ENCODE measurements at regions not wholly inside any gene's neighbourhood (a gene's known extent, or its start where the extent isn't known, plus 50 kb on each side); places are given as distances from the start of the nearest gene placed in this dataset.

DNA sequence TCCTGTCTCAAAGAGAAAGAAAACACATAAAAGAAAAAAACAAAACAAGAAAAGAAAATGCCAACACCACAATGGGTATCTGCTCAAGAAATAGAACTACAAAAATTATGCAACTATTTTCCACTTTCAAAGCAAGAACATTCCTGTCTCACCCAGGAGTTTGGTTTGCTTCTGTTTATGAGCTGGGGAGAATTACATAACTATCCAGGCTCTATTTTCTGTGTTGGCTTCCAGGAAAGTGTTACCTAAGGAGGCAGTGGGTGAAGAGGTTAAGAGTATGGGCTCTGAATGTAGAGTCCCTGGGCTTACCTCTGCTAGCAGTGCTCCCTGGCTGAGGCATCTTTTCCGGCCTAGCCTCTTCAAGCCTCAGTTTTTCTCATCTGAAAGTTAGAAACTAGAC is 426.7 kb downstream of the MIAT start:
- H3K4me3 ChIP-seq = no peak overlapping the region
- no peaks in the 10 kb centered on the region for H3K36me3 ChIP-seq
- no peaks in the 10 kb centered on the region for H3K9me3 ChIP-seq
- no peak for TF ChIP-seq POLR2A (IDR thresholded peaks at IDR 0.05)
- no peak for TF ChIP-seq CTCF (IDR thresholded peaks at IDR 0.05)
- TF ChIP-seq POLR2AphosphoS5 (IDR thresholded peaks at IDR 0.05) = no peak
- no peaks in the 10 kb centered on the region for H3K27me3 ChIP-seq (replicated peaks; ENCODE audit: insufficient read depth)
- DNase-seq (ENCODE audit: low spot score) = no peak
- WGBS = 93% methylated on average over 1 of the region's 1 CpG
- no peaks in the 10 kb centered on the region for H3K4me1 ChIP-seq (replicated peaks)
- H3K27ac ChIP-seq = no peak overlapping the region
- intact Hi-C loops (cut with DNase I) = no loop called here

DNA sequence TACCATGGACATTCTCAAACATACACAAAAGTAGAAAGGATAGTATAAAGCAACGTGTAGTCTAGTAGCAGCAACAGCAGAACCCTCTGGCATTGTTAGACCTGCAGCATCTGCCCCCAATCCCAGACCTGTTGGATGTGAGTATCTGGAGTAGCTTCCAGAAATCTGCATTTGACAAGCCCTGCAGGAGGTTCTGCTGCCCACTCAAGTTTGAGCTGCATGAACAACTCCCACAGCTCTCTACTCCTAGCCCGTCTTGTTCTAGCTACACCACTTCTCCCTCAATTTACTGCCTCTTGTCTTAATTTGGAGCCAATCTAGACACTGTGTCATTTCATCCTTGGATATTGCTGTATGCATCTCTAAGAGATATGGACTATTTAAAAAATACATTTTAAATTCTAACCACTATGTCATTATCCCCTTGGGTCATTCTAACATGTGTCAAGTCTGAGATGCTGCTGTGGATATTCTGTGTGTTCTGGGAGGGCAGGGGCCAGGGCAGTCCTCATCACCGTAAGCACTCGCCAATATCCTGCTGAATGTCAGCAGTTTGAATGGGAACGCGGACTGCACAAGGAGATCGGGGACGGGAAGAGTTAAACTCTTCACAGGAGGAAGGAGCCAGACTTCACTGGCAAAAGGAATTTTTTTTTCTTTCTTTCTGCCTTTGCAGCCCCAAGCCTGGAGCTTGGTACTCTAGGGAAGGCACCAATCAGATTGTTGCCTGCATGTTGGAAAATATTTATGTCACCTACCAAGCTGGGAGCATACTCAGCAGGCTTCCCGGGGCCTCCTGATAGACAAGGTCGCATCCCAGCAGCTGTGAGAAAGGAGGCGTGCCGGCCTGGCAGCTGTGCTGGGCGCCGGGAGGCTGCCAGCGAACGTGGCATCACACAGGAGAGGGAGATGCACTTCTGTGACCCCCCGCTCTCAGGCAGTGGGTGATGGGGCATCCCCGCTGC is 429.0 kb downstream of the MIAT start:
- Histone ChIP-seq H3K27ac (no peak overlapping the region), H3K4me1 (replicated peaks) (no peaks in the 10 kb centered on the region), H3K9me3 (no peaks in the 10 kb centered on the region), H3K36me3 (no peaks in the 10 kb centered on the region), H3K4me3 (no peak overlapping the region), H3K27me3 (replicated peaks; ENCODE audit: insufficient read depth) (no peaks in the 10 kb centered on the region)
- intact Hi-C loops (cut with DNase I) = no loop called here
- 43% methylated on average over 18 of the region's 18 CpGs for WGBS
- no peak for TF ChIP-seq POLR2A (IDR thresholded peaks at IDR 0.05)
- no peak for TF ChIP-seq POLR2AphosphoS5 (IDR thresholded peaks at IDR 0.05)
- no peak for TF ChIP-seq CTCF (IDR thresholded peaks at IDR 0.05)
- no peak for DNase-seq (ENCODE audit: low spot score)

- Histone ChIP-seq H3K27ac (no peak overlapping the region), H3K36me3 (no peaks in the 10 kb centered on the region), H3K27me3 (replicated peaks; ENCODE audit: insufficient read depth) (no peaks in the 10 kb centered on the region), H3K4me1 (replicated peaks) (no peaks in the 10 kb centered on the region), H3K4me3 (no peak overlapping the region), H3K9me3 (no peaks in the 10 kb centered on the region)
- intact Hi-C loops (cut with DNase I) = no loop called here
- TF ChIP-seq CTCF (IDR thresholded peaks at IDR 0.05) (no peak), POLR2A (IDR thresholded peaks at IDR 0.05) (no peak), POLR2AphosphoS5 (IDR thresholded peaks at IDR 0.05) (no peak)
- 81% methylated on average over 4 of the region's 4 CpGs for WGBS
- DNase-seq (ENCODE audit: low spot score) = no peak
Measured at GRCh38 chr22:27087051-27087450, 429.7 kb downstream of the MIAT start.

DNA sequence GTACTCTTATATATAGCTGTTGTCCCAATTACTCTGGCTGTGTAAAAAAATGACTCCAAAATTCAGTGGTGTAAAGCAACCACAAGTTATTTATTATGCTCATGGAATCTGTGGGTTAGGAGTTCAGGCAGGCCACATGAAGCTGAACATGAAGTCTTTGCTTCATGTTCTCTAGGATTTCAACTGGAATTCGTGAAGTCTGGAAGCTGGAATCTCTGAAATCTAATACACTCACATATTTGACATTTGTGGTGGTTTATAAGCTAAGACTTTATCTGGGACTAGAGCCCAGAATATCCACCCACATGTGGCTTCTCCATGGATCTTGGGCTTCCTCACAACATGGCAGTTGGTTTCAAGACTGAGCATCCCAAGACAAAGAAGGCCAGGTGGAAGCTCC is 430.6 kb downstream of the MIAT start:
- no peaks in the 10 kb centered on the region for H3K9me3 ChIP-seq
- H3K4me3 ChIP-seq = no peak overlapping the region
- no peaks in the 10 kb centered on the region for H3K4me1 ChIP-seq (replicated peaks)
- intact Hi-C loops (cut with DNase I) = no loop called here
- no peak overlapping the region for H3K27ac ChIP-seq
- TF ChIP-seq POLR2AphosphoS5 (IDR thresholded peaks at IDR 0.05) (no peak), POLR2A (IDR thresholded peaks at IDR 0.05) (no peak), CTCF (IDR thresholded peaks at IDR 0.05) (no peak)
- DNase-seq (ENCODE audit: low spot score) = no peak
- H3K27me3 ChIP-seq (replicated peaks; ENCODE audit: insufficient read depth) = no peaks in the 10 kb centered on the region
- no peaks in the 10 kb centered on the region for H3K36me3 ChIP-seq
- 0% methylated on average over 1 of the region's 1 CpG for WGBS

GRCh38 chr22:27089264-27089663 is 431.9 kb downstream of the MIAT start:
- H3K4me1 ChIP-seq (replicated peaks) = no peaks in the 10 kb centered on the region
- H3K27me3 ChIP-seq (replicated peaks; ENCODE audit: insufficient read depth) = no peaks in the 10 kb centered on the region
- H3K9me3 ChIP-seq = no peaks in the 10 kb centered on the region
- no peak overlapping the region for H3K27ac ChIP-seq
- intact Hi-C loops (cut with DNase I) = no loop called here
- no peaks in the 10 kb centered on the region for H3K36me3 ChIP-seq
- TF ChIP-seq CTCF (IDR thresholded peaks at IDR 0.05) (no peak), POLR2AphosphoS5 (IDR thresholded peaks at IDR 0.05) (peak; percentile 22)
- 29% methylated on average over 3 of the region's 3 CpGs for WGBS
- H3K4me3 ChIP-seq = no peak overlapping the region
- DNase-seq (ENCODE audit: low spot score) = peak; percentile 34

Measured in prostate gland (tissue), 2 donors.